ENCODE measurements at regions not wholly inside any gene's neighbourhood (a gene's known extent, or its start where the extent isn't known, plus 50 kb on each side); places are given as distances from the start of the nearest gene placed in this dataset.

DNA sequence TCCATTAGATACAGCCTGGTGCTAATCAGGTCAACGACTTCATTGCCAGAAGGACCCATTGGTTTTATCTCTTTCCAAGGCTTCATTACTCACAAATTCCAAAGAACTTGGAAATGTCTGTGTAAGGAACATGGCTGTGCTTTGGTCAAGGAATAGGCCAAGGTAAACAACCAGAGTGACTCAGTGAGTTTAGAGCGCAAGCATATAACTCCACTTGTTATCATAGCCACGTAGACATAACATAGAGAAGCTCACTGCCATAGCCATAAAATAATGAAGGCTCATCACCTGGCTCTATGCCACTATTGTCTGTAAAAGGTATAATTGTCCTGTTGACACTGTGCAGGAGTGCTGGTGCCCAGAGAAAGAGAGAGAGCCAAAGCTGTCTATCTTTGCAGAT, 139.3 kb upstream of the PLCXD3 start:
- TF ChIP-seq, protein P1, sequence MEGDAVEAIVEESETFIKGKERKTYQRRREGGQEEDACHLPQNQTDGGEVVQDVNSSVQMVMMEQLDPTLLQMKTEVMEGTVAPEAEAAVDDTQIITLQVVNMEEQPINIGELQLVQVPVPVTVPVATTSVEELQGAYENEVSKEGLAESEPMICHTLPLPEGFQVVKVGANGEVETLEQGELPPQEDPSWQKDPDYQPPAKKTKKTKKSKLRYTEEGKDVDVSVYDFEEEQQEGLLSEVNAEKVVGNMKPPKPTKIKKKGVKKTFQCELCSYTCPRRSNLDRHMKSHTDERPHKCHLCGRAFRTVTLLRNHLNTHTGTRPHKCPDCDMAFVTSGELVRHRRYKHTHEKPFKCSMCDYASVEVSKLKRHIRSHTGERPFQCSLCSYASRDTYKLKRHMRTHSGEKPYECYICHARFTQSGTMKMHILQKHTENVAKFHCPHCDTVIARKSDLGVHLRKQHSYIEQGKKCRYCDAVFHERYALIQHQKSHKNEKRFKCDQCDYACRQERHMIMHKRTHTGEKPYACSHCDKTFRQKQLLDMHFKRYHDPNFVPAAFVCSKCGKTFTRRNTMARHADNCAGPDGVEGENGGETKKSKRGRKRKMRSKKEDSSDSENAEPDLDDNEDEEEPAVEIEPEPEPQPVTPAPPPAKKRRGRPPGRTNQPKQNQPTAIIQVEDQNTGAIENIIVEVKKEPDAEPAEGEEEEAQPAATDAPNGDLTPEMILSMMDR (IDR thresholded peaks at IDR 0.05), result no peak
- TF ChIP-seq POLR2AphosphoS5 (IDR thresholded peaks at IDR 0.05; ENCODE audit: low read depth, low read length), result no peak
